HepG2 (cell line): ENCODE measurements at regions not wholly inside any gene's neighbourhood (a gene's known extent, or its start where the extent isn't known, plus 50 kb on each side); places are given as distances from the start of the nearest gene placed in this dataset.

Source experiments
- ATAC-seq: fragments of 200-7000 bp; cut with Tn5 transposase; 3 replicates; pipeline ENCODE4 v1.9.1; 2020; ENCODE audit warnings: mild to moderate bottlenecking, moderate library complexity
- BruUV-seq: library from RNA; stranded (reverse); fragments of 400-500 nt; replicated peaks from 2 replicates; lab custom pipeline; 2021; lab: Mats Ljungman, UMichigan
- CTCF ChIA-PET: fragments of 300-600 bp; formaldehyde crosslinking; extraction: SDS; loops from one replicate; lab custom pipeline; 2021; ENCODE audit warnings: low total read pairs, inconsistent platforms, low intra/inter-chr PET ratio; lab: Yijun Ruan, JAX
- POLR2A ChIA-PET: fragments of 350-600 bp; sonication (Branson Sonifier 250); formaldehyde crosslinking; loops from one replicate; lab custom pipeline; 2020; ENCODE audit warnings: antibody characterized with exemption, inconsistent platforms; lab: Yijun Ruan, JAX
- DNase-seq: peaks from one replicate; pipeline ENCODE4 v3.0.0-alpha.2; 2015; ENCODE audit warnings: low spot score
- FAIRE-seq: peaks from 3 replicates; lab custom pipeline; 2011; peaks lifted over from hg19 to GRCh38; lab: Jason Lieb, UNC
- H2AFZ ChIP-seq: one replicate; pipeline ENCODE4 v1.6.1; 2011; ENCODE audit warnings: low read length, inconsistent platforms
- H3K27ac ChIP-seq: fragments of 300-600 bp; 3 replicates; pipeline ENCODE4 v1.8.0; 2011; ENCODE audit warnings: mixed run types, mild to moderate bottlenecking, mixed read lengths, low read length, inconsistent platforms; ENCODE audit not compliant: insufficient read depth; ENCODE audit errors: extremely low read length
- H3K27me3 ChIP-seq, 2 experiments: fragments of 200-600 bp in 1 of 2; 2 replicates in 1 of 2; 3 replicates in 1 of 2; pipeline versions ENCODE4 v1.6.0 to v1.8.0; 2011; ENCODE audit warnings: low read length in 2 of 2, mild to moderate bottlenecking in 2 of 2, moderate library complexity in 2 of 2, inconsistent platforms in 1 of 2; ENCODE audit not compliant: insufficient read depth in 2 of 2, control insufficient read depth in 1 of 2
- H3K36me3 ChIP-seq, 2 experiments: fragments of 200-600 bp in 1 of 2; replicated peaks in 1 of 2; 2 replicates in 1 of 2; 3 replicates in 1 of 2; pipeline versions ENCODE4 v1.5.1 to v1.8.0; 2011; ENCODE audit warnings: low read length in 2 of 2, inconsistent platforms in 1 of 2; ENCODE audit not compliant: insufficient read depth in 2 of 2, control insufficient read depth in 1 of 2
- H3K4me1 ChIP-seq: 2 replicates; pipeline ENCODE4 v1.5.1; 2012; ENCODE audit warnings: low read length, inconsistent platforms; ENCODE audit not compliant: insufficient read depth
- H3K4me2 ChIP-seq: 2 replicates; pipeline ENCODE4 v1.6.0; 2011; ENCODE audit warnings: low read depth, low read length, inconsistent platforms
- H3K4me3 ChIP-seq, 3 experiments: fragments of 200-600 bp in 1 of 3; sonication (generic), shearing (Covaris generic) in 1 of 3; replicated peaks in 1 of 3; 2 replicates each; pipeline ENCODE4 v1.5.1; 2011 to 2016; ENCODE audit warnings: low read length in 3 of 3, inconsistent platforms in 2 of 3, low read depth in 2 of 3, mild to moderate bottlenecking in 2 of 3, control low read depth in 1 of 3, mixed read lengths in 1 of 3; ENCODE audit not compliant: insufficient read depth in 1 of 3
- H3K79me2 ChIP-seq: one replicate; pipeline ENCODE4 v1.6.1; 2011; ENCODE audit warnings: low read length, inconsistent platforms; ENCODE audit not compliant: insufficient read depth
- H3K9ac ChIP-seq: 2 replicates; pipeline ENCODE4 v1.6.0; 2011; ENCODE audit warnings: mild to moderate bottlenecking, low read depth, low read length, inconsistent platforms; ENCODE audit not compliant: insufficient read depth
- H3K9me3 ChIP-seq: 2 replicates; pipeline ENCODE4 v1.5.1; 2012; ENCODE audit warnings: mild to moderate bottlenecking, low read length
- H4K20me1 ChIP-seq: 2 replicates; pipeline ENCODE4 v1.6.0; 2011; ENCODE audit warnings: inconsistent platforms, mild to moderate bottlenecking, low read length, moderate library complexity; ENCODE audit not compliant: insufficient read depth
- FOXA1 ChIP-seq, 2 experiments: fragments of 450-650 bp in 1 of 2; sonication (generic) in 1 of 2; formaldehyde crosslinking in 1 of 2; IDR thresholded peaks; 2 replicates each; pipeline versions ENCODE4 v1.4.0 to v1.6.1; 2016 to 2020; ENCODE audit warnings: missing genetic modification reagents in 1 of 2
- FOXA3 ChIP-seq: IDR thresholded peaks from 2 replicates; pipeline ENCODE4 v1.6.1; 2016; ENCODE audit warnings: missing genetic modification reagents, missing compliant biosample characterization
- IRF9 ChIP-seq: sonication (generic); formaldehyde crosslinking; IDR thresholded peaks from 2 replicates; pipeline ENCODE4 v1.8.0; 2022; ENCODE audit warnings: missing genetic modification reagents, mild to moderate bottlenecking, borderline replicate concordance
- TCF7L2 ChIP-seq: IDR thresholded peaks from 2 replicates; pipeline ENCODE4 v1.6.1; 2011; ENCODE audit warnings: mild to moderate bottlenecking, low read depth, low read length, moderate library complexity
- TFAP4 ChIP-seq: sonication (generic); IDR thresholded peaks from 2 replicates; pipeline ENCODE4 v1.6.1; 2016; ENCODE audit warnings: low read depth, borderline replicate concordance
- TOE1 ChIP-seq: sonication (generic); formaldehyde crosslinking; IDR thresholded peaks from 2 replicates; pipeline ENCODE4 v1.4.0; 2020; ENCODE audit warnings: mild to moderate bottlenecking, missing genetic modification reagents
- ZNF225 ChIP-seq: sonication (generic); formaldehyde crosslinking; IDR thresholded peaks from 2 replicates; pipeline ENCODE4 v1.4.0; 2020; ENCODE audit warnings: mild to moderate bottlenecking, missing genetic modification reagents
- ZNF580 ChIP-seq: IDR thresholded peaks from 2 replicates; pipeline ENCODE4 v1.6.1; 2016; ENCODE audit warnings: low read depth, borderline replicate concordance
- ZSCAN30 ChIP-seq: sonication (generic); formaldehyde crosslinking; IDR thresholded peaks from 2 replicates; pipeline ENCODE4 v1.5.0; 2020; ENCODE audit warnings: mild to moderate bottlenecking, missing genetic modification reagents
- WGBS: methylation state at CpG from one replicate; pipeline ENCODE4 v1.1.6; 2017; ENCODE audit warnings: low lambda C conversion rate; 5-methylcytosine and 5-hydroxymethylcytosine counted together
- in situ Hi-C: cut with HindIII; loops from 2 replicates; pipeline ENCODE4 v1.10.0; 2017; ENCODE audit warnings: low pct_unique_long_range_greater_than_20kb; ENCODE audit not compliant: extremely low pct_ligation_motif_present
- intact Hi-C: fragments of 100-400 bp; cut with micrococcal nuclease; formaldehyde crosslinking; loops from one replicate; pipeline ENCODE4 v1.10.0; 2022; ENCODE audit not compliant: unreplicated experiment

- TF ChIP-seq IRF9 (CRISPR knock-in tag): no peak
Observed at GRCh38 chr6:149230712-149231460, 86.6 kb upstream of the TAB2 start (continued).

- no peak overlapping the region for H3K4me2 ChIP-seq
- peaks cover 24% of the 10 kb centered on the region for H3K4me1 ChIP-seq
- peak; percentile 24; the same call in 1 of the 2 replicates for TF ChIP-seq TFAP4
- TF ChIP-seq FOXA1 (IDR thresholded peaks at IDR 0.05): no peak
- TF ChIP-seq FOXA1 (CRISPR knock-in tag; IDR thresholded peaks at IDR 0.05): peak; percentile 50; the same call in 1 of the 2 replicates
- no peak for TF ChIP-seq TOE1
- no peak for TF ChIP-seq TCF7L2
- no peak for TF ChIP-seq ZSCAN30
- TF ChIP-seq ZNF225 (CRISPR knock-in tag): no peak
- TF ChIP-seq FOXA3 (CRISPR knock-in tag): peak; percentile 47; the same call in 1 of the 2 replicates
- no peak for TF ChIP-seq ZNF580 (CRISPR knock-in tag)
- peaks cover 0 to 22% of the 10 kb centered on the region in 2 experiments; a peak in 4 of 5 replicates for H3K27me3 ChIP-seq
- no peak overlapping the region for H3K27ac ChIP-seq
- no peaks in the 10 kb centered on the region for H4K20me1 ChIP-seq
- H3K4me3 ChIP-seq: no peak overlapping the region
- ChIA-PET CTCF (no interaction called here), POLR2A (no interaction called here)
- no peaks in the 10 kb centered on the region for H3K36me3 ChIP-seq
- FAIRE-seq: peak; percentile 34
- H3K9me3 ChIP-seq: no peaks in the 10 kb centered on the region
- no peak overlapping the region for H2AFZ ChIP-seq
- H3K9ac ChIP-seq: no peak overlapping the region
- BruUV-seq: no TSS peak
- no peaks in the 10 kb centered on the region for H3K79me2 ChIP-seq
- 18% methylated on average over 7 of the region's 7 CpGs for WGBS
- intact Hi-C loops (no loop called here), in situ Hi-C loops (no loop called here)
- no peak; the same call in 2 of the 3 replicates for ATAC-seq
- no peak for DNase-seq
Observed at GRCh38 chr6:149231778-149232177, 85.7 kb upstream of the TAB2 start.
